Peyer's patch (tissue), 4 donors: ENCODE measurements at regions not wholly inside any gene's neighbourhood (a gene's known extent, or its start where the extent isn't known, plus 50 kb on each side); places are given as distances from the start of the nearest gene placed in this dataset.

ENCODE experiments used
- POLR2A ChIP-seq, 2 donors: fragments of 450-650 bp; IDR thresholded peaks; one replicate each; pipeline ENCODE4 v1.5.1; 2017; ENCODE audit warnings: antibody characterized with exemption in 2 of 2, mild to moderate bottlenecking in 2 of 2, moderate library complexity in 2 of 2
- TF ChIP-seq, protein P1 (sequence below), 6 experiments: fragments of 450-650 bp in 4 of 6; fragments of 200-600 bp in 2 of 6; sonication (generic) in 1 of 6; IDR thresholded peaks; one replicate each; pipeline ENCODE4 v1.5.1; 2017 to 2019; ENCODE audit warnings: antibody characterized with exemption in 6 of 6, mild to moderate bottlenecking in 3 of 6, moderate library complexity in 1 of 6

DNA sequence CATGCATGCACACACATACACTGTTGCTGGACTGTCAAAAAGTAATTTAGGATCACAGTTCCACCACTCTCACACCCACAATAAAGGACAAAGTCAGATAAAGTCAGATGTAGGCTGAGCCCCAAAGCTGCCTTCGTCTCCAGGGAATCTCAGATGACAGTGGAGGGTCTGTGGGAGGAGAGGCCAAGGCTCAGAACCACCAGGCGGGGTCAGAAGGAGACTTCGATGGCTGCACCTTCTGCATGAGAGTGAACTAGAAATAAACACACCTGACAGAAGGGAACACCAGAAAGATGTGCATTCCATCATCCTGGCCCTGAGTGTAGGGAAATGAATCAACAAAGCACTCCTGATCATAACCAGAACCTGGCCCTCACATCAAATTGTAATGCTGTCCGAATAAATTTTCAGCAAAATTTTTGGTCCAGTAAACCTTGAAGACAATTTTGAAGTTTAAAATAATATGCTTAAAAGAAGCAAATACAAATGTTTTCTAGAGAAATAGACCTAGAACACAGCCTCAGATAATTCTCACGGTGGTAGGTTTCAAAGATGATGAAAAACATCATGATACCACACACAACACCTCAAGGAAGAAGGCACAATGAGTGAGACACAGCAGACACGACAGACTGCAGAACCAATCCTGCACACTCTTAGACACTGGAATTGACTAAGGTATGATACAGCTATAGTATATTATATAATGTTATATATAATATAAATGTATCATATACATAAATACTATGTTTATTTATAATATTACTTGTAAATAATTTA is 269.8 kb upstream of the KLF6 start:
- TF ChIP-seq, protein P1, sequence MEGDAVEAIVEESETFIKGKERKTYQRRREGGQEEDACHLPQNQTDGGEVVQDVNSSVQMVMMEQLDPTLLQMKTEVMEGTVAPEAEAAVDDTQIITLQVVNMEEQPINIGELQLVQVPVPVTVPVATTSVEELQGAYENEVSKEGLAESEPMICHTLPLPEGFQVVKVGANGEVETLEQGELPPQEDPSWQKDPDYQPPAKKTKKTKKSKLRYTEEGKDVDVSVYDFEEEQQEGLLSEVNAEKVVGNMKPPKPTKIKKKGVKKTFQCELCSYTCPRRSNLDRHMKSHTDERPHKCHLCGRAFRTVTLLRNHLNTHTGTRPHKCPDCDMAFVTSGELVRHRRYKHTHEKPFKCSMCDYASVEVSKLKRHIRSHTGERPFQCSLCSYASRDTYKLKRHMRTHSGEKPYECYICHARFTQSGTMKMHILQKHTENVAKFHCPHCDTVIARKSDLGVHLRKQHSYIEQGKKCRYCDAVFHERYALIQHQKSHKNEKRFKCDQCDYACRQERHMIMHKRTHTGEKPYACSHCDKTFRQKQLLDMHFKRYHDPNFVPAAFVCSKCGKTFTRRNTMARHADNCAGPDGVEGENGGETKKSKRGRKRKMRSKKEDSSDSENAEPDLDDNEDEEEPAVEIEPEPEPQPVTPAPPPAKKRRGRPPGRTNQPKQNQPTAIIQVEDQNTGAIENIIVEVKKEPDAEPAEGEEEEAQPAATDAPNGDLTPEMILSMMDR (IDR thresholded peaks at IDR 0.05) = no peak
- TF ChIP-seq POLR2A (IDR thresholded peaks at IDR 0.05) = no peak
